Brain microvascular endothelial cell (primary cell): ENCODE measurements at regions not wholly inside any gene's neighbourhood (a gene's known extent, or its start where the extent isn't known, plus 50 kb on each side); places are given as distances from the start of the nearest gene placed in this dataset.

Source experiments
- DNase-seq: peaks from one replicate; pipeline ENCODE4 v3.0.0-alpha.2; 2020
- H3K27ac ChIP-seq: fragments of 250-450 bp; sonication (Bioruptor Pico); 2 replicates; pipeline ENCODE4 v1.5.1; 2020; ENCODE audit warnings: mild to moderate bottlenecking, moderate library complexity
- H3K27me3 ChIP-seq: fragments of 250-450 bp; sonication (Bioruptor Pico); replicated peaks from 2 replicates; pipeline ENCODE4 v1.5.1; 2020; ENCODE audit warnings: mild to moderate bottlenecking
- H3K36me3 ChIP-seq: fragments of 250-450 bp; sonication (Bioruptor Pico); replicated peaks from 2 replicates; pipeline ENCODE4 v1.5.1; 2020; ENCODE audit warnings: mild to moderate bottlenecking
- H3K4me3 ChIP-seq: 2 replicates; pipeline ENCODE4 v1.5.1; 2011; ENCODE audit warnings: low read depth, mild to moderate bottlenecking, control low read depth, low read length, moderate library complexity
- CTCF ChIP-seq: IDR thresholded peaks from 2 replicates; pipeline ENCODE4 v1.5.1; 2011; ENCODE audit warnings: low read depth, mild to moderate bottlenecking, moderate library complexity, low read length, control low read depth, inconsistent platforms; ENCODE audit errors: missing control alignments
- in situ Hi-C: cut with HindIII; loops from 2 replicates; pipeline ENCODE4 v1.10.0; 2017; ENCODE audit warnings: low sequenced_read_pairs, low pct_ligation_motif_present

GRCh38 chr15:69505956-69506556 is 53.4 kb downstream of the RPLP1 start:
- no peaks in the 10 kb centered on the region for H3K36me3 ChIP-seq
- H3K27ac ChIP-seq, result no peak overlapping the region
- DNase-seq, result no peak
- H3K27me3 ChIP-seq, result no peaks in the 10 kb centered on the region
- TF ChIP-seq CTCF, result no peak
- no peak overlapping the region for H3K4me3 ChIP-seq
- in situ Hi-C loops, result no loop called here

DNA sequence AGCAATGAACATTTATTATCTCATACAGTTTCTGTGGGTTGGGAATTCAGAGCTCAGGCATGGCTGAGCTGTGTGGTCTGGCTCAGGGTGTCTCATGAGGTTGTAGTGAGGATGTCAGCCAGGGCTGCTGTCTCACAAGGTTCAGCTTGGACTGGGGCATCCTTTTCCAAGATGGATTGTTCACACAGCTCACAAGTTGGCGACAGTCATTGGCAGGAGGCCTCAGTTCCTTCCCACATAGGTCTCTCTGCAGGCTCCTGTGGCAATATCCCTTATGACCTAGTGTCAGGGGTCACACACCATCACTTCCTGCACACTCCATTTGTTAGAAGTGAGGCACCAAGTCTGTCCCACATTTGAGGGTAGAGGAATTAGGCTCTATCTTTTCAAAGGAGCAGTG is 56.0 kb downstream of the RPLP1 start:
- in situ Hi-C loops, result no loop called here
- no peak overlapping the region for H3K27ac ChIP-seq
- TF ChIP-seq CTCF, result no peak

GRCh38 chr15:69509131-69509530 is 56.5 kb downstream of the RPLP1 start:
- in situ Hi-C loops, result no loop called here
- H3K27me3 ChIP-seq, result peaks cover 6% of the 10 kb centered on the region
- no peak for DNase-seq
- no peak overlapping the region for H3K4me3 ChIP-seq
- no peaks in the 10 kb centered on the region for H3K36me3 ChIP-seq
- H3K27ac ChIP-seq, result no peak overlapping the region
- no peak for TF ChIP-seq CTCF

More for the DNA sequence above, 56.0 kb downstream of the RPLP1 start:
- DNase-seq, result no peak
- no peaks in the 10 kb centered on the region for H3K36me3 ChIP-seq
- H3K27me3 ChIP-seq, result peaks cover 4% of the 10 kb centered on the region
- H3K4me3 ChIP-seq, result no peak overlapping the region

- TF ChIP-seq CTCF, result no peak
- Histone ChIP-seq H3K4me3 (no peak overlapping the region), H3K27ac (no peak overlapping the region), H3K27me3 (peaks cover 6% of the 10 kb centered on the region), H3K36me3 (no peaks in the 10 kb centered on the region)
- in situ Hi-C loops, result no loop called here
- no peak for DNase-seq
These were observed 57.9 kb downstream of the RPLP1 start for GRCh38 chr15:69510556-69510955.

DNA sequence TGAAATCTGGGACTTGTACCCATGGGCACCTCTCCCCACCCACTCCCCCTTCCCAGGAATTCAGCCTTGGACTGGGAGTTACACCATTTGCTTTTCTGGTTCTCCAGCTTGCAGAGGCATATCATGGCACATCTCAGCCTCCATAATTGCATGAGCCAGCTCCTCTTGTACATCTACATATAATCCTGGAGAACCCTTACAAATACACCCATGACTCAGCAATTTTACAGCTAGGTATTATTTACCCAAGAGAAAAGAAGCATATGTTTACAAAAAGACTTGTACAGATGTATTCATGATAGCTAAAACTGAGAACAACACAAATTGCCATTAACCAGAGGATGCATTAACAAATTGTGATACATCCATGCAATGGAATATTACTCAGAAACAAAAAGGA is 58.4 kb downstream of the RPLP1 start:
- H3K36me3 ChIP-seq, result no peaks in the 10 kb centered on the region
- TF ChIP-seq CTCF, result no peak
- no peak overlapping the region for H3K4me3 ChIP-seq
- peaks cover 6% of the 10 kb centered on the region for H3K27me3 ChIP-seq
- in situ Hi-C loops, result no loop called here
- no peak for DNase-seq
- H3K27ac ChIP-seq, result no peak overlapping the region

- no peaks in the 10 kb centered on the region for H3K36me3 ChIP-seq
- in situ Hi-C loops, result no loop called here
- no peak for TF ChIP-seq CTCF
- peaks cover 8% of the 10 kb centered on the region for H3K27me3 ChIP-seq
- DNase-seq, result no peak
- H3K27ac ChIP-seq, result no peak overlapping the region
- H3K4me3 ChIP-seq, result no peak overlapping the region
These were observed 59.2 kb downstream of the RPLP1 start for GRCh38 chr15:69511716-69512340.
